HepG2 (cell line): ENCODE measurements at regions not wholly inside any gene's neighbourhood (a gene's known extent, or its start where the extent isn't known, plus 50 kb on each side); places are given as distances from the start of the nearest gene placed in this dataset.

Experiments used
- BATF2 ChIP-seq: sonication (generic); formaldehyde crosslinking; IDR thresholded peaks from 2 replicates; pipeline ENCODE4 v1.8.0; 2022; ENCODE audit warnings: mild to moderate bottlenecking, missing genetic modification reagents, moderate library complexity
- BCL6 ChIP-seq: IDR thresholded peaks from 2 replicates; pipeline ENCODE4 v1.6.1; 2016; ENCODE audit warnings: missing genetic modification reagents, missing compliant biosample characterization
- CSRNP1 ChIP-seq: sonication (generic); formaldehyde crosslinking; IDR thresholded peaks from 2 replicates; pipeline ENCODE4 v1.8.1; 2023; ENCODE audit warnings: mild to moderate bottlenecking, missing genetic modification reagents
- E2F2 ChIP-seq: sonication (generic); formaldehyde crosslinking; IDR thresholded peaks from 2 replicates; pipeline ENCODE4 v1.4.0; 2020; ENCODE audit warnings: missing genetic modification reagents, borderline replicate concordance
- IKZF4 ChIP-seq: sonication (generic); formaldehyde crosslinking; IDR thresholded peaks from 2 replicates; pipeline ENCODE4 v1.5.1; 2020; ENCODE audit warnings: borderline replicate concordance, mild to moderate bottlenecking, low read depth, missing genetic modification reagents; ENCODE audit errors: not compliant biosample characterization
- JDP2 ChIP-seq: sonication (generic); formaldehyde crosslinking; IDR thresholded peaks from 2 replicates; pipeline ENCODE4 v1.8.1; 2022; ENCODE audit warnings: missing genetic modification reagents, borderline replicate concordance
- MED1 ChIP-seq: sonication (generic); formaldehyde crosslinking; IDR thresholded peaks from 2 replicates; pipeline ENCODE4 v1.4.0; 2020; ENCODE audit warnings: missing genetic modification reagents
- NR2F2 ChIP-seq: IDR thresholded peaks from 2 replicates; pipeline ENCODE4 v1.6.1; 2012; ENCODE audit warnings: low read depth, inconsistent platforms, borderline replicate concordance
- PITX1 ChIP-seq: sonication (generic); formaldehyde crosslinking; IDR thresholded peaks from 2 replicates; pipeline ENCODE4 v1.5.1; 2020; ENCODE audit warnings: mild to moderate bottlenecking, missing genetic modification reagents
- REPIN1 ChIP-seq: sonication (generic); formaldehyde crosslinking; IDR thresholded peaks from 2 replicates; pipeline ENCODE4 v1.8.0; 2022; ENCODE audit warnings: missing genetic modification reagents, low read depth, mild to moderate bottlenecking, borderline replicate concordance
- SOX5 ChIP-seq: IDR thresholded peaks from 2 replicates; pipeline ENCODE4 v1.6.1; 2016; ENCODE audit warnings: borderline replicate concordance
- STAT5B ChIP-seq: sonication (generic); formaldehyde crosslinking; IDR thresholded peaks from 2 replicates; pipeline ENCODE4 v1.4.0; 2020; ENCODE audit warnings: missing genetic modification reagents
- USF2 ChIP-seq, 2 experiments: sonication (generic) in 1 of 2; formaldehyde crosslinking in 1 of 2; IDR thresholded peaks; 2 replicates each; pipeline versions ENCODE4 v1.5.1 to v1.6.1; 2011 to 2020; ENCODE audit warnings: borderline replicate concordance in 1 of 2, low read depth in 1 of 2, low read length in 1 of 2, mild to moderate bottlenecking in 1 of 2, missing genetic modification reagents in 1 of 2, moderate library complexity in 1 of 2
- ZBTB38 ChIP-seq: sonication (generic); formaldehyde crosslinking; IDR thresholded peaks from 2 replicates; pipeline ENCODE4 v1.5.1; 2020; ENCODE audit warnings: mild to moderate bottlenecking, missing genetic modification reagents
- ZBTB46 ChIP-seq: sonication (generic); formaldehyde crosslinking; IDR thresholded peaks from 2 replicates; pipeline ENCODE4 v1.4.0; 2020; ENCODE audit warnings: mild to moderate bottlenecking, missing genetic modification reagents, borderline replicate concordance
- ZNF34 ChIP-seq: sonication (generic); formaldehyde crosslinking; IDR thresholded peaks from 2 replicates; pipeline ENCODE4 v1.4.0; 2020; ENCODE audit warnings: mild to moderate bottlenecking, missing genetic modification reagents, borderline replicate concordance
- ZNF589 ChIP-seq: sonication (generic); formaldehyde crosslinking; conservative IDR thresholded peaks from 2 replicates; pipeline ENCODE4 v1.8.0; 2022; ENCODE audit warnings: mild to moderate bottlenecking, moderate library complexity, missing genetic modification reagents
- ZNF605 ChIP-seq: sonication (generic); formaldehyde crosslinking; IDR thresholded peaks from 2 replicates; pipeline ENCODE4 v1.8.0; 2022; ENCODE audit warnings: mild to moderate bottlenecking, missing genetic modification reagents
- ZNF619 ChIP-seq: sonication (generic); formaldehyde crosslinking; IDR thresholded peaks from 2 replicates; pipeline ENCODE4 v1.4.0; 2020; ENCODE audit warnings: mild to moderate bottlenecking, missing genetic modification reagents
- ZNF788 ChIP-seq: sonication (generic); formaldehyde crosslinking; IDR thresholded peaks from 2 replicates; pipeline ENCODE4 v1.5.0; 2020; ENCODE audit warnings: mild to moderate bottlenecking, missing genetic modification reagents, borderline replicate concordance
- ZNF792 ChIP-seq: IDR thresholded peaks from 2 replicates; pipeline ENCODE4 v1.6.1; 2016
- ZNF839 ChIP-seq: sonication (generic); formaldehyde crosslinking; IDR thresholded peaks from 2 replicates; pipeline ENCODE4 v1.4.0; 2020; ENCODE audit warnings: missing genetic modification reagents, mild to moderate bottlenecking, borderline replicate concordance

GRCh38 chrX:120755066-120755846 is 120.4 kb downstream of the CT47B1 start (continued):
- 0 out of 2 replicates have a peak, but pooled peaks have one; percentile 20 for TF ChIP-seq PITX1 (CRISPR knock-in tag)
- TF ChIP-seq ZNF792 (CRISPR knock-in tag) = no peak
- no peak for TF ChIP-seq JDP2 (CRISPR knock-in tag)
- TF ChIP-seq ZNF839 (CRISPR knock-in tag) = no peak
- no peak for TF ChIP-seq CSRNP1 (CRISPR knock-in tag)
- no peak for TF ChIP-seq USF2 (IDR thresholded peaks at IDR 0.05; ENCODE audit: low read depth, low read length)
- TF ChIP-seq USF2 (CRISPR knock-in tag; IDR thresholded peaks at IDR 0.05; ENCODE audit: borderline replicate concordance) = peak; percentile 40; the same call in 1 of the 2 replicates
- TF ChIP-seq E2F2 (CRISPR knock-in tag) = no peak
- TF ChIP-seq REPIN1 (CRISPR knock-in tag) = no peak
- TF ChIP-seq ZNF605 (CRISPR knock-in tag) = no peak
- no peak for TF ChIP-seq ZBTB46 (CRISPR knock-in tag)
- TF ChIP-seq BATF2 (CRISPR knock-in tag) = no peak
- no peak for TF ChIP-seq IKZF4
- TF ChIP-seq BCL6 = 0 out of 2 replicates have a peak, but pooled peaks have one; percentile 18
- no peak for TF ChIP-seq ZNF619
- TF ChIP-seq ZBTB38 = no peak
- TF ChIP-seq STAT5B = no peak
- peak; percentile 47; the same call in 1 of the 2 replicates for TF ChIP-seq MED1 (CRISPR knock-in tag)
- no peak for TF ChIP-seq ZNF589
- peak; percentile 63 for TF ChIP-seq NR2F2
- peak; percentile 50; the same call in 1 of the 2 replicates for TF ChIP-seq SOX5
- TF ChIP-seq ZNF788 = no peak
- TF ChIP-seq ZNF34 (CRISPR knock-in tag) = no peak
